IPS DF 6.9 (cell line): ENCODE measurements at regions not wholly inside any gene's neighbourhood (a gene's known extent, or its start where the extent isn't known, plus 50 kb on each side); places are given as distances from the start of the nearest gene placed in this dataset.

Source experiments
- DNase-seq: peaks from one replicate; pipeline ENCODE4 v3.0.0-alpha.2; 2013; ENCODE audit warnings: low read depth, low spot score
- H3K27ac ChIP-seq: one replicate; pipeline ENCODE4 v1.5.1; 2013; ENCODE audit warnings: low read length, control low read depth
- H3K27me3 ChIP-seq: 2 replicates; pipeline ENCODE4 v1.6.1; 2013; ENCODE audit warnings: mild to moderate bottlenecking, low read length; ENCODE audit not compliant: control insufficient read depth, insufficient read depth
- H3K36me3 ChIP-seq: 2 replicates; pipeline ENCODE4 v1.6.1; 2013; ENCODE audit warnings: low read length; ENCODE audit not compliant: control insufficient read depth, insufficient read depth
- H3K4me1 ChIP-seq: 2 replicates; pipeline ENCODE4 v1.6.1; 2013; ENCODE audit warnings: low read length; ENCODE audit not compliant: control insufficient read depth, insufficient read depth
- H3K4me3 ChIP-seq: 2 replicates; pipeline ENCODE4 v1.5.1; 2013; ENCODE audit warnings: mild to moderate bottlenecking, low read length
- H3K9me3 ChIP-seq: 2 replicates; pipeline ENCODE4 v1.6.1; 2013; ENCODE audit warnings: low read length, inconsistent platforms; ENCODE audit not compliant: control insufficient read depth, insufficient read depth
- WGBS: extraction: QIAGEN DNeasy Blood & Tissue Kit; methylation state at CpG from one replicate; pipeline ENCODE4 v1.1.7; 2013; ENCODE audit warnings: mixed read lengths, missing lambda C conversion rate; ENCODE audit not compliant: insufficient read length, insufficient coverage; 5-methylcytosine and 5-hydroxymethylcytosine counted together

DNA sequence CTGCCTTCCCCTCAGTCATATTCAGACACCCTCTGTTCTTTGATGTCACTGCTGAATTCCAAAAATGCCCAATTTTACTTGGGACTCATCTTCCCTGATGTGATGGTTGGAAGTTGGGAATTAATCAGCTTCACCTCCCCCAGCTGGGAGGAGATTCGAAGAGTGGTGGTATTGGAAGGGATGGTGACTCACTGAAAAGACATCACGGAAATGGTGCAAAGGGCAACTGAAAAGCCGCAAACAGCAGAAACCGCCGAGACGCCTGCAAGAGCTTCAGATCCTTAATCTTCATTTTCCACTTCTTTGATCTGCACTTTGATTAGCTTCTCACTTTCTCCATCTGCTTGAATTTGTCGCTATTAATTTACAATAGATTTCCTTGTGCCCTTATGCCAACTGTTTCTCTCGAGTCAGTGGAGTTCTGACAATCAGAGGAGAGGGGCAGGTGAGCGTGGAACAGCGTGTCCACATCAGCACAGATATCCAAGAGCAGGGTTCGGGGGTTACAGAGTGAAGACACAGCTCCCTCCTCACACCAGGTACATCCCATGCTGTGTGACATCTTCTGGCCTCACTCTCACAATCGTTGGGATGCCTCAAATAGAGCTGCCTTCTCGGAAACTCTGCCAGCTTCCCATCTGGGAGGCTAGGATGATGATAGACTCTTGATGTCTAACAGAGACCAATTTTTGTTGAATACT is 325.4 kb downstream of the BRD1 start:
- no CpG with 5 or more reads among the region's 13 CpGs for WGBS
- no peak for DNase-seq
- Histone ChIP-seq H3K4me3 (no peak overlapping the region), H3K4me1 (no peaks in the 10 kb centered on the region), H3K9me3 (peaks cover 13% of the 10 kb centered on the region), H3K36me3 (no peaks in the 10 kb centered on the region), H3K27ac (no peak overlapping the region), H3K27me3 (no peaks in the 10 kb centered on the region)

DNA sequence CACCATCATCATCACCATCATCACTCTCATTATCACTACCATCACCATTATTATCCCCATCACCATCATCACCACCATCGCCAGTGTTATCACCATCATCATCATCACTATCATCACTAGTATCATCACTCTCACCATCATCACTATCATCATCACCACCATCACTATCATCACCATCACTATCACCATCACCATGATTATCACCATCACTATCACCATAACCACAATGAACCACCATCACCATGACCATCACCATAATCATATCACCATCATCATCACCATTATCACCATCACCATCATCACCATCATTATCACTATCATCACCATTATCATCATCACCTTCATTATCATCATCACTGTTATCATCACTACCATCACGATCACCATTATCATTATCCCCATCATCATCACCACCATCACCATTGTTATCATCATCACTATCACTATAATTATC is 326.7 kb downstream of the BRD1 start:
- Histone ChIP-seq H3K4me1 (no peaks in the 10 kb centered on the region), H3K36me3 (no peaks in the 10 kb centered on the region), H3K27me3 (no peaks in the 10 kb centered on the region), H3K27ac (no peak overlapping the region), H3K9me3 (peaks cover 13% of the 10 kb centered on the region), H3K4me3 (no peak overlapping the region)
- no CpG with 5 or more reads among the region's 2 CpGs for WGBS
- no peak for DNase-seq

DNA sequence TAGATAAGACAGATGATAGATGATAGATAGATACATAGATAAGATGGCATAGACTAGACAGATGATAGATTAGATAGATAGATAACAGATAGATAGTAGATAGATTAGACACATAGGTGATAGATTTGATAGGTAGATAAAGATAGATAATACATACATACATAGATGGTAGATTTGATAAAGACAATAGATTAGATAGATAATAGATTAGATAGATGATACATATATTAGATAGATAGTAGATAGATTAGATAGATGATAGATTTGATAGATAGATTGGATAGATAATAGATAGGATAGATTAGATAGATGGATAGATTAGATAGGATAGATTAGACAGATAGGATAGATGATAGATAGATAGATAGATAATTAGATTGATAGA is 327.6 kb downstream of the BRD1 start:
- Histone ChIP-seq H3K36me3 (no peaks in the 10 kb centered on the region), H3K27ac (no peak overlapping the region), H3K27me3 (no peaks in the 10 kb centered on the region), H3K4me1 (no peaks in the 10 kb centered on the region), H3K4me3 (no peak overlapping the region), H3K9me3 (peaks cover 14% of the 10 kb centered on the region)
- DNase-seq: no peak

DNA sequence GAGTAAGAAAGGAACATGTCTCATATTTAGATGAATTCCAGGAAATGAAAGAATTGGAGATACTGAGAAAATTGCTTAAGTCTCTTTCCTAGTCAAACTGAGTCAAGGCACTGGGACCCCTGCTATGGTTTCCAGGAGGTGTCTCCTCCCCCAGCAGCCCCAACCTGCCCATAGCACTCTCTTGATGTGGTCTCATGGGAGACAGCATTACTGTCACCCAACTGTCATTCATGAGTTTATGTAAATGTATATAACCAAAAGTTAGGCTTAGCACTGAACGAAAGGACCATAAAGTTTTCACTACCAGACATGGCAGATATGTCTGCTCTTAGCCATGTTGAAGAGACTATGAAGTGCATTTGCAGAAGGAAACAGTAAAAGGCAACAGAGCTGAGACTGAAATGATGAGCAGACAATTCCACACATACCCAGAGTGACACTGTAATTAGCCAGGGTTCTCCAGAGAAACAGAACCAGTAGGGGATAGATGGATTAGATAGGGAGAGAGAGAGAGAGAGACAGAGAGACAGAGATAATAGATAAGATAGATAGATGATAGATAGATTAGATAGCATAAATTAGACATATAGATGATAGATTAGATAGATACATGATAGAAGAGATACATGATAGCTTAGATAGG is 328.1 kb downstream of the BRD1 start:
- Histone ChIP-seq H3K9me3 (peaks cover 17% of the 10 kb centered on the region), H3K27ac (no peak overlapping the region), H3K4me1 (no peaks in the 10 kb centered on the region), H3K4me3 (no peak overlapping the region), H3K36me3 (no peaks in the 10 kb centered on the region), H3K27me3 (no peaks in the 10 kb centered on the region)
- DNase-seq: no peak
- WGBS: no CpG with 5 or more reads among the region's 1 CpG

DNA sequence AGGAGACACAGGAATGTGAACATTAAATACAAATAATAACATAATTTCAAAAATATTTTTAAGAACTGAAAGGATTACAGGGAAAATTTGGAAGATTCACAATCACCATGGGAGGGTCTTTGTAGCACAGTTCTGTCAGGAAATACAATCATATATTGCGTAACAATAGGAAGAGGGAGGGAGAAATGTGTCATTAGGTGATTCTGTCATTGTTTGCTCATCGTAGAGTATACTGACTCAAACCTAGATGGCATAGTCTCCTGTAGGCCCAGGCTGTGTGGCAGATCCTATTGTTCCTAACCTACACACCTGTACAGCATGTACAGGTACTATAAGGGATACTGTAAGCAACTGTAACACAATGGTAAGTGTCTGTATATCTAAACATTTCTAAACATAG is 330.4 kb downstream of the BRD1 start:
- H3K27me3 ChIP-seq: no peaks in the 10 kb centered on the region
- no peaks in the 10 kb centered on the region for H3K4me1 ChIP-seq
- peaks cover 14% of the 10 kb centered on the region for H3K9me3 ChIP-seq
- H3K4me3 ChIP-seq: no peak overlapping the region
- no peak for DNase-seq
- H3K27ac ChIP-seq: no peak overlapping the region
- WGBS: no CpG with 5 or more reads among the region's 2 CpGs
- H3K36me3 ChIP-seq: no peaks in the 10 kb centered on the region

DNA sequence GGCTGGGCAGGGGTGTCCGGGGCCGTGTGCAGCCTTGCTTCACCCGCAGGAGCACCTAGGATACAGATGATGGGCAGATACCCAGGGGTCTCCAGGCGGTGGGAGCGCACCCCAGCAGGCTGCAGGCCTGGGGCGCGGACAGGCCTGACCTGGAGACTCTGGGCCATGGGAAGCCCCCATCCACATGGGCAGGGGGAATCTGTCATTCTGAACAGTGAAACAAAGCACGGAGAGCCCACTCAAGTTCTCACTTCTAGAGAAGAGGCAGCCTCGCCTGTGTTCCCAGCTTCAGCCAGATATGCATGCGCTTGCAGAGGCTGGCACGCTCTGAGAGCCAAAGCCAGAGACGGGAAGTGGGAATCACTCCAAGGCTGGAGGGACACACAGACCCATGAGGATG is 333.1 kb downstream of the BRD1 start:
- no peaks in the 10 kb centered on the region for H3K4me1 ChIP-seq
- WGBS: no CpG with 5 or more reads among the region's 12 CpGs
- H3K27me3 ChIP-seq: no peaks in the 10 kb centered on the region
- no peak overlapping the region for H3K4me3 ChIP-seq
- DNase-seq: no peak
- no peak overlapping the region for H3K27ac ChIP-seq
- no peaks in the 10 kb centered on the region for H3K36me3 ChIP-seq
- peaks cover 20% of the 10 kb centered on the region for H3K9me3 ChIP-seq

DNA sequence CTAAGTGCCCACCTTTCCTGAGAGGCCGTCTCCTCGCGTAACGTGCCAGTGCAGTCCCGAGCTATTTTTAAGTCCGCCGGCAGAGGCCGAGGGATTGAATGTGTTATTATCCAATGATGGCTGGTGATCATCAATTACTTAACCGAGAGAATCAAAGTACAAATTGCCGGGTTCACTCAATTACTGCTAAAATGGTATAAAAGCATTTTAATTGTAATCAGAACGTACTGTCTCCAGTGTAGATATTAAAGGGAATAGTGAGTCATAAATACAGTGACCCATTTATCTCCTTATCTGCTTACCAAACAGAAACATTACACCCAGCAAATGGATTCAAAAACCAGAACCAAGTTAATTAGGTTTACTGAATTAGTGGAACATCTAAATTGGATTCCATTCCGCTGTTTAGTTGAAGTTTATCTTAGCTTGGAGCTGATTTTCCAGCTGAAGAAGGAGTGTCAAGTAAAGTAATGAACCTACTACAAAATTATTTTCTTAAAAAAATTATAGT is 334.9 kb downstream of the BRD1 start:
- DNase-seq: no peak
- H3K9me3 ChIP-seq: peaks cover 28% of the 10 kb centered on the region
- no peak overlapping the region for H3K27ac ChIP-seq
- no CpG with 5 or more reads among the region's 12 CpGs for WGBS
- H3K4me1 ChIP-seq: no peaks in the 10 kb centered on the region
- H3K4me3 ChIP-seq: no peak overlapping the region
- no peaks in the 10 kb centered on the region for H3K27me3 ChIP-seq
- no peaks in the 10 kb centered on the region for H3K36me3 ChIP-seq

DNA sequence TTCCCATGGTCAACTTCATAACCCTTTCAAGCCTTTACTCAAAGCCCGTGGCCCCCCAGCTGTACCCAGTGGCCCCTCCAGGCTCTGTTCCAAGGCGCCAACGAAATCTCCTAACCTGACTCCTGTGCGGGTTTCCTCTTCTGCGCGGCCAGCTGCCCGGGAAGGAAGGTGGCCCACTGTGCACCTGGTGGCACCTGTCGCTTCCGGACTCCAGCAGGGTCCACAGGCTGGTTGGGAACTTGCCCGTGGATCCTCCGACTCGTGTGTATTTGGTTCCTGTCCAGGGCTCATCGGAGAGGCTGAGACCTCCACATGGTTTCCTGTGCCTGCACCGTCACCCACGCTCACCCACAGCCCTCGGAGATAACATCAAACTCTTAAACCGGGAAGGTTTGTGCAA is 335.4 kb downstream of the BRD1 start:
- no peak for DNase-seq
- no peak overlapping the region for H3K27ac ChIP-seq
- H3K27me3 ChIP-seq: no peaks in the 10 kb centered on the region
- no peaks in the 10 kb centered on the region for H3K4me1 ChIP-seq
- no peak overlapping the region for H3K4me3 ChIP-seq
- peaks cover 28% of the 10 kb centered on the region for H3K9me3 ChIP-seq
- no CpG with 5 or more reads among the region's 17 CpGs for WGBS
- H3K36me3 ChIP-seq: no peaks in the 10 kb centered on the region

DNA sequence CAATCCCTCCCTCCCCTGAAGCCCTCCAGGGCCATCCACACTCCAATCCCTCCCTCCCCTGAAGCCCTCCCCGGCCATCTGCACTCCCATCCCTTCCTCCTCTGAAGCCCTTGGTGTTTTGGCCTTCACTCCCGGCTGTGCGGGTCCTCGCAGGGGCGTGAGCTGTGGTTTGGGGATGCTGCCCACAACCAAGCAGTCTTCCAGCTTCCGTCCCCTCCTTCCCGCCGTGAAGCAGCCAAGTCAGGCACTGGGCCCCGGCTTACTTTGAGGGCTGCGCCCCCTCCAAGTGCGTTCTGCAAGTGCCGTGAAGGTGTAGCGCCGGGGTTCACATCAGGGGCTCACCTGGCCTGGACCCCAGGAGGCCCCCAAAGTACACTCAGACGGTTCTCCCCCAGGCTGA is 335.9 kb downstream of the BRD1 start:
- Histone ChIP-seq H3K36me3 (no peaks in the 10 kb centered on the region), H3K9me3 (peaks cover 28% of the 10 kb centered on the region), H3K4me1 (no peaks in the 10 kb centered on the region), H3K27me3 (no peaks in the 10 kb centered on the region), H3K4me3 (no peak overlapping the region), H3K27ac (no peak overlapping the region)
- DNase-seq: no peak
- WGBS: no CpG with 5 or more reads among the region's 15 CpGs

DNA sequence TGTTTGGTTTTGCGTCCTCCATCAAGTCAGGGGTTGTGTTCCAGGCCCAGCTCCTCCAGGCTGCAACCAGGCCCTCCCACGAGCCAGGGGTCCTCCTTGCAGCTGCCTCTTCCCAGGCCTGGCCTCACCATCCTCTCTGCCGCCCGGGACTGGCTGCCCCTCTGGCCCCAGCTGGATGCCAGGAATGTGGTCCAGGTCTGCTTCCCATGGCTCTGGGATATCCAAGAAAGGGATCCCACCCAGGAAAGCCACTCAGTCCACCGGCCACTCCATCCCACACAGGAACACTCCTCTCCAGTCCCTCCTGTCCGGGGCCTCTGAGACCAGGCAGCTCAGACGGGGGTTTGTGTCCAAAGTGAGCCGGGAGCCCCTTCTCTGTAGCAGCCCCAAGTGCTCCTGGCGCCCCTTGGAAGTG is 336.4 kb downstream of the BRD1 start:
- H3K36me3 ChIP-seq: no peaks in the 10 kb centered on the region
- H3K4me1 ChIP-seq: no peaks in the 10 kb centered on the region
- peaks cover 29% of the 10 kb centered on the region for H3K9me3 ChIP-seq
- no peak for DNase-seq
- no peak overlapping the region for H3K27ac ChIP-seq
- H3K27me3 ChIP-seq: no peaks in the 10 kb centered on the region
- no CpG with 5 or more reads among the region's 9 CpGs for WGBS
- no peak overlapping the region for H3K4me3 ChIP-seq

DNA sequence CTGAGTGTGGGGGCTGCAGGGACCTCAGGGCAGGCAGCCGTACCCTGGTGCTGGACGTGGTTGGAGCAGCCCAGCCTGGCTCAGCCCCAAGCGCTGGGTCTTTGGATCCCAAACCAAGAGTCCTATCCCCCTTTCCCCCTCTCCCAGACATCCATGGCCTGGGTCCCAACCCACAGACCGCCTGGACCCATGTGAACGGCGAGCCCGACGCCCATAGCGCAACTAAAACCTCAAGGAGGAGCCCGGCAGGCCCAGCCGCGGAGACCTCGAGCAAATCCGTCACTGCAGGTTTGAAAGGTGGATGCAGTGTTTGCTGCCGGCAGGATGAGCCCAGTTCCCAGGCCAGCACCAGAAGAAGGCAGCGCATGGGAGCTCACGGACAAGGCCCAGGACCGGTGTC is 337.0 kb downstream of the BRD1 start:
- Histone ChIP-seq H3K36me3 (no peaks in the 10 kb centered on the region), H3K9me3 (peaks cover 30% of the 10 kb centered on the region), H3K27ac (no peak overlapping the region), H3K4me1 (no peaks in the 10 kb centered on the region), H3K27me3 (no peaks in the 10 kb centered on the region), H3K4me3 (no peak overlapping the region)
- no peak for DNase-seq
- no CpG with 5 or more reads among the region's 18 CpGs for WGBS
